ENCODE measurements at regions not wholly inside any gene's neighbourhood (a gene's known extent, or its start where the extent isn't known, plus 50 kb on each side); places are given as distances from the start of the nearest gene placed in this dataset.

- H3K4me1 ChIP-seq (replicated peaks in 1 of 2; ENCODE audit: control insufficient read depth in 2 of 2, insufficient read depth in 2 of 2, low read length in 2 of 2), result no peaks in the 10 kb centered on the region
- in situ Hi-C loops (cut with MboI) (no loop called here), intact Hi-C loops (cut with micrococcal nuclease) (no loop called here)
- BruUV-seq (replicated peaks), result no TSS peak
- no peaks in the 10 kb centered on the region for H3K9me3 ChIP-seq (replicated peaks; ENCODE audit: control insufficient read depth, insufficient read depth, low read depth, low read length)
- H3K27ac ChIP-seq (ENCODE audit: extremely low read depth, low read depth, low read length), result no peak overlapping the region
- CTCF ChIA-PET (ENCODE audit: low intra/inter-chr PET ratio), result no interaction called here
- POLR2A ChIA-PET, result no interaction called here
- H4K20me1 ChIP-seq (replicated peaks; ENCODE audit: control insufficient read depth, insufficient read depth, low read length), result no peaks in the 10 kb centered on the region
- DNase-seq (ENCODE audit: extremely low read depth in 1 of 4, low spot score in 3 of 4) (no peak), FAIRE-seq (no peak), ATAC-seq (no peak)
- H3K36me3 ChIP-seq (ENCODE audit: control insufficient read depth, insufficient read depth, low read length), result no peaks in the 10 kb centered on the region
- H3K9me1 ChIP-seq (ENCODE audit: control insufficient read depth, insufficient read depth, low read length), result no peaks in the 10 kb centered on the region
- no peak overlapping the region for H3K4me2 ChIP-seq (ENCODE audit: insufficient read depth, low read length)
- H3K9ac ChIP-seq (ENCODE audit: insufficient read depth in 1 of 2, low read depth in 2 of 2, low read length in 2 of 2), result no peak overlapping the region
- no peak overlapping the region for H2AFZ ChIP-seq (ENCODE audit: low read depth, low read length)
- no peaks in the 10 kb centered on the region; a peak in 1 of 5 replicates for H3K27me3 ChIP-seq (ENCODE audit: control insufficient read depth in 2 of 2, insufficient read depth in 2 of 2, low read length in 2 of 2)
- 0% methylated on average over 4 of the region's 4 CpGs for WGBS (ENCODE audit: insufficient coverage, low coverage, missing lambda C conversion rate)
- H3K4me3 ChIP-seq, result no peak overlapping the region
- H3K79me2 ChIP-seq (ENCODE audit: control insufficient read depth, insufficient read depth, low read length), result no peaks in the 10 kb centered on the region
- TF ChIP-seq ZNF121 (CRISPR knock-in tag; conservative IDR thresholded peaks at IDR 0.05), result no peak
- TF ChIP-seq TCF7L2 (IDR thresholded peaks at IDR 0.05; ENCODE audit: low read depth, low read length), result no peak
- no peak for TF ChIP-seq FOXJ3 (CRISPR knock-in tag; IDR thresholded peaks at IDR 0.05)
- no peak for TF ChIP-seq CXXC5 (CRISPR knock-in tag; IDR thresholded peaks at IDR 0.05)
- no peak for TF ChIP-seq MXI1 (IDR thresholded peaks at IDR 0.05; ENCODE audit: low read depth, low read length)
- TF ChIP-seq PHF20 (IDR thresholded peaks at IDR 0.05; ENCODE audit: partially characterized antibody), result no peak
- no peak for TF ChIP-seq E4F1 (CRISPR knock-in tag; IDR thresholded peaks at IDR 0.05; ENCODE audit: borderline replicate concordance)
Observed at GRCh38 chr3:64388886-64389285, 163.6 kb upstream of the PRICKLE2 start.
